ENCODE measurements at regions not wholly inside any gene's neighbourhood (a gene's known extent, or its start where the extent isn't known, plus 50 kb on each side); places are given as distances from the start of the nearest gene placed in this dataset.

GRCh38 chr2:45257820-45258219 lies 248.6 kb upstream of the SIX2 start:
- TF ChIP-seq POLR2AphosphoS5 (IDR thresholded peaks at IDR 0.05; ENCODE audit: low read depth) = no peak
- TF ChIP-seq SPI1 (IDR thresholded peaks at IDR 0.05; ENCODE audit: borderline replicate concordance, low read depth) = no peak
- no peak for TF ChIP-seq GABPA (IDR thresholded peaks at IDR 0.05; ENCODE audit: low read depth)
- TF ChIP-seq REST (IDR thresholded peaks at IDR 0.05; ENCODE audit: insufficient replicate concordance, low read depth) = no peak
- no peak for TF ChIP-seq CTCF (IDR thresholded peaks at IDR 0.05; ENCODE audit: insufficient read depth, low read length)
- H3K27ac ChIP-seq (replicated peaks) = no peak overlapping the region
- H3K27me3 ChIP-seq (ENCODE audit: insufficient read depth, poor library complexity, severe bottlenecking) = no peaks in the 10 kb centered on the region
- no peak overlapping the region for H3K4me3 ChIP-seq (replicated peaks; ENCODE audit: insufficient read depth, low read length)
- DNase-seq (ENCODE audit: low read depth in 1 of 2, low spot score in 1 of 2) = no peak

GRCh38 chr2:45256867-45257641 lies 247.8 kb upstream of the SIX2 start:
- Histone ChIP-seq H3K4me3 (replicated peaks; ENCODE audit: insufficient read depth, low read length) (no peak overlapping the region), H3K27me3 (ENCODE audit: insufficient read depth, poor library complexity, severe bottlenecking) (no peaks in the 10 kb centered on the region), H3K27ac (replicated peaks) (no peak overlapping the region)
- TF ChIP-seq REST (IDR thresholded peaks at IDR 0.05; ENCODE audit: insufficient replicate concordance, low read depth) (no peak), SPI1 (IDR thresholded peaks at IDR 0.05; ENCODE audit: borderline replicate concordance, low read depth) (no peak), GABPA (IDR thresholded peaks at IDR 0.05; ENCODE audit: low read depth) (no peak), CTCF (IDR thresholded peaks at IDR 0.05; ENCODE audit: insufficient read depth, low read length) (no peak), POLR2AphosphoS5 (IDR thresholded peaks at IDR 0.05; ENCODE audit: low read depth) (no peak)
- DNase-seq (ENCODE audit: low read depth in 1 of 2, low spot score in 1 of 2) = no peak

- TF ChIP-seq CTCF (IDR thresholded peaks at IDR 0.05; ENCODE audit: insufficient read depth, low read length) (no peak), REST (IDR thresholded peaks at IDR 0.05; ENCODE audit: insufficient replicate concordance, low read depth) (no peak), POLR2AphosphoS5 (IDR thresholded peaks at IDR 0.05; ENCODE audit: low read depth) (no peak), GABPA (IDR thresholded peaks at IDR 0.05; ENCODE audit: low read depth) (no peak), SPI1 (IDR thresholded peaks at IDR 0.05; ENCODE audit: borderline replicate concordance, low read depth) (no peak)
- no peak overlapping the region for H3K4me3 ChIP-seq (replicated peaks; ENCODE audit: insufficient read depth, low read length)
- H3K27me3 ChIP-seq (ENCODE audit: insufficient read depth, poor library complexity, severe bottlenecking) = no peaks in the 10 kb centered on the region
- no peak for DNase-seq (ENCODE audit: low read depth in 1 of 2, low spot score in 1 of 2)
- H3K27ac ChIP-seq (replicated peaks) = no peak overlapping the region
Observed at GRCh38 chr2:45256173-45256866, 247.1 kb upstream of the SIX2 start.
